GM12874 (cell line): ENCODE measurements at regions not wholly inside any gene's neighbourhood (a gene's known extent, or its start where the extent isn't known, plus 50 kb on each side); places are given as distances from the start of the nearest gene placed in this dataset.

ENCODE experiments used
- TF ChIP-seq, protein P1 (sequence below): IDR thresholded peaks from 2 replicates; pipeline ENCODE4 v1.5.1; 2011; ENCODE audit warnings: low read depth, mild to moderate bottlenecking, control low read depth, low read length, moderate library complexity; ENCODE audit not compliant: insufficient read depth

- TF ChIP-seq, protein P1, sequence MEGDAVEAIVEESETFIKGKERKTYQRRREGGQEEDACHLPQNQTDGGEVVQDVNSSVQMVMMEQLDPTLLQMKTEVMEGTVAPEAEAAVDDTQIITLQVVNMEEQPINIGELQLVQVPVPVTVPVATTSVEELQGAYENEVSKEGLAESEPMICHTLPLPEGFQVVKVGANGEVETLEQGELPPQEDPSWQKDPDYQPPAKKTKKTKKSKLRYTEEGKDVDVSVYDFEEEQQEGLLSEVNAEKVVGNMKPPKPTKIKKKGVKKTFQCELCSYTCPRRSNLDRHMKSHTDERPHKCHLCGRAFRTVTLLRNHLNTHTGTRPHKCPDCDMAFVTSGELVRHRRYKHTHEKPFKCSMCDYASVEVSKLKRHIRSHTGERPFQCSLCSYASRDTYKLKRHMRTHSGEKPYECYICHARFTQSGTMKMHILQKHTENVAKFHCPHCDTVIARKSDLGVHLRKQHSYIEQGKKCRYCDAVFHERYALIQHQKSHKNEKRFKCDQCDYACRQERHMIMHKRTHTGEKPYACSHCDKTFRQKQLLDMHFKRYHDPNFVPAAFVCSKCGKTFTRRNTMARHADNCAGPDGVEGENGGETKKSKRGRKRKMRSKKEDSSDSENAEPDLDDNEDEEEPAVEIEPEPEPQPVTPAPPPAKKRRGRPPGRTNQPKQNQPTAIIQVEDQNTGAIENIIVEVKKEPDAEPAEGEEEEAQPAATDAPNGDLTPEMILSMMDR = no peak
Measured at GRCh38 chr3:99549957-99550603, 88.3 kb upstream of the COL8A1 start.

DNA sequence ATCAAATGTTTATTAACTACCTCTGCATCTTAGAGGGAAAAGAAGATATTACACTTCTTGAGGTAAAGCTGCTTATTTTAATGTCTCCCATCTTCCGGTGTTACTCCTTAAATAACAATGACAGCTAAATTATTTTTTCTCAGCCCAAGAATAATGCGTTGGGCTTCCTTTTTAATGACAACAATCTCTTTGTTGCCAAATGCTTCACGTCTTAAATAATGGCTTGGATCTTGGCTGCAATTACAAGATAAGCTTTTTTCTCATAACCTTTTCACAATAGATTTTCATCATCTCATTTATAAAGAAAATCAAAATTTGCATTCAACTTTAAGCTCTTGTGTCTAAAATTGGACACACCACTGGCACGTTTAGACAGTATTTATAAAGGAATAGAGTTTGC is 89.2 kb upstream of the COL8A1 start:
- TF ChIP-seq, protein P1 = no peak

- TF ChIP-seq, protein P1 = no peak
Measured at GRCh38 chr3:99548674-99549073, 89.7 kb upstream of the COL8A1 start.

DNA sequence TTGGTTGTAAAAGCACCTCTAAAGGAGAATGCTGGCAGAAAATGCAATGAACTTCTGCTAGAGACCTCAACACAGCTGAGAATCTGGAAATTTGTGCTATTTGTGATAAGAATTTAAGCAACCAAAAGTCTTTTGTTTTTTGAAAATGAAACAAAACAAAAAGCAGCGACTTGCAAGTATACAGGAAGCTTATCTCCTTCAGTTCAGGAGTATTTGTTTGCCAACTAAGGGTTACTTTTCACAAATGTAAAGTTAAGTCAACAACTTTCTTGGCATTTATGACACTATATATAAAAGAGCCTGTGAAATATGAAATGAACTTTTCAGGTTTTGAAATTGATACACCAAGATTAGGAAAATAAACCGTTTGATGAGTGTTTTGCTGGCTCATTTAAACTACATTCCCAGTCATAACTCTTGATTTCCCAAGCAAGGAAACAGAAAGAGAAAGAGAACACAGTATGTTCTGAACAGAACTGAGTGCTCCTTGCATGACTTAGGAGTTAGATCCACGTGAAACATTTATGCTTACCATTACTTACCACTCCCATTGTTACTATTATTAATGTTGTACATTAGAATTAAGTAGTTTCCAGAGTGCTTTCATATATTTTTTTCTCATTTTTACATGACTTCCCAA is 92.3 kb upstream of the COL8A1 start:
- TF ChIP-seq, protein P1 = no peak

DNA sequence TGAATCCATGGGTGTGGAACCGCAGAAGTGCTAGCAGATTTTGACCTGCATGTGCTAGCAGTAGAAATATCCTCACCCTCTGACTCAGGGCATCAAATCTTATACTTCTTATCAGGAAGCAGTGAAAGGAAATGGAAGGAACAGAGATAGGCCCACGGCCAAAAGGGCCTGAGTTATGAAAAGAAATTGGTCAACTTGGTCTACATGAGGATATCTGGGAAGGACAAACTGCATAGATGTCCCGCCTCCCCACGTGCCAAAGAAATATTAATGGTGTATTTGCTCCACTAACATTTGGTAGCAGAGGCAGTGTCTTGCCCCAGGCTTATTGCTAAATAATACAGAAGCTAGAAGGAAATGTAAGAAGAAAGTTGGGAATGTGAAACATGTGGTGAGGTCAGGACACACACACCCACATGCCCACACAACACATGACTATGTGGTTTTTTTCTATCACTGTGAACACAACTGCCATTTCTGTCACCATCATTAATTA is 93.6 kb upstream of the COL8A1 start:
- TF ChIP-seq, protein P1 = no peak

- TF ChIP-seq, protein P1 = no peak
Measured at GRCh38 chr3:99543796-99544195, 94.6 kb upstream of the COL8A1 start.

GRCh38 chr3:99542767-99543518 is 95.5 kb upstream of the COL8A1 start:
- TF ChIP-seq, protein P1 = no peak
